ENCODE measurements at regions not wholly inside any gene's neighbourhood (a gene's known extent, or its start where the extent isn't known, plus 50 kb on each side); places are given as distances from the start of the nearest gene placed in this dataset.
"Not testable (repeated sequence)": the region's sequence is repeated elsewhere in the genome, so short reads cannot be mapped to it uniquely, and the experiment has no call there.

GRCh38 chr1:60502506-60502905, 428.9 kb upstream of the C1orf87 start:
- Histone ChIP-seq H3K27me3 (ENCODE audit: insufficient read depth, poor library complexity, severe bottlenecking) (no peaks in the 10 kb centered on the region), H3K4me3 (replicated peaks; ENCODE audit: insufficient read depth, low read length) (no peak overlapping the region), H3K27ac (replicated peaks) (no peak overlapping the region)
- no peak for TF ChIP-seq POLR2AphosphoS5 (IDR thresholded peaks at IDR 0.05; ENCODE audit: low read depth)
- TF ChIP-seq REST (IDR thresholded peaks at IDR 0.05; ENCODE audit: insufficient replicate concordance, low read depth) = no peak
- no peak for TF ChIP-seq SPI1 (IDR thresholded peaks at IDR 0.05; ENCODE audit: borderline replicate concordance, low read depth)
- TF ChIP-seq, protein P1, sequence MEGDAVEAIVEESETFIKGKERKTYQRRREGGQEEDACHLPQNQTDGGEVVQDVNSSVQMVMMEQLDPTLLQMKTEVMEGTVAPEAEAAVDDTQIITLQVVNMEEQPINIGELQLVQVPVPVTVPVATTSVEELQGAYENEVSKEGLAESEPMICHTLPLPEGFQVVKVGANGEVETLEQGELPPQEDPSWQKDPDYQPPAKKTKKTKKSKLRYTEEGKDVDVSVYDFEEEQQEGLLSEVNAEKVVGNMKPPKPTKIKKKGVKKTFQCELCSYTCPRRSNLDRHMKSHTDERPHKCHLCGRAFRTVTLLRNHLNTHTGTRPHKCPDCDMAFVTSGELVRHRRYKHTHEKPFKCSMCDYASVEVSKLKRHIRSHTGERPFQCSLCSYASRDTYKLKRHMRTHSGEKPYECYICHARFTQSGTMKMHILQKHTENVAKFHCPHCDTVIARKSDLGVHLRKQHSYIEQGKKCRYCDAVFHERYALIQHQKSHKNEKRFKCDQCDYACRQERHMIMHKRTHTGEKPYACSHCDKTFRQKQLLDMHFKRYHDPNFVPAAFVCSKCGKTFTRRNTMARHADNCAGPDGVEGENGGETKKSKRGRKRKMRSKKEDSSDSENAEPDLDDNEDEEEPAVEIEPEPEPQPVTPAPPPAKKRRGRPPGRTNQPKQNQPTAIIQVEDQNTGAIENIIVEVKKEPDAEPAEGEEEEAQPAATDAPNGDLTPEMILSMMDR (IDR thresholded peaks at IDR 0.05; ENCODE audit: insufficient read depth, low read length) = no peak
- TF ChIP-seq GABPA (IDR thresholded peaks at IDR 0.05; ENCODE audit: low read depth) = no peak
- DNase-seq (ENCODE audit: low read depth in 1 of 2, low spot score in 1 of 2) = no peak

GRCh38 chr1:60489916-60490480, 416.4 kb upstream of the C1orf87 start:
- not testable (repeated sequence) for H3K27ac ChIP-seq (replicated peaks); H3K4me3 ChIP-seq (replicated peaks; ENCODE audit: insufficient read depth, low read length); DNase-seq (ENCODE audit: low read depth in 1 of 2, low spot score in 1 of 2); H3K27me3 ChIP-seq (ENCODE audit: insufficient read depth, poor library complexity, severe bottlenecking)

- Histone ChIP-seq H3K4me3 (replicated peaks; ENCODE audit: insufficient read depth, low read length) (no peak overlapping the region), H3K27me3 (ENCODE audit: insufficient read depth, poor library complexity, severe bottlenecking) (no peaks in the 10 kb centered on the region), H3K27ac (replicated peaks) (no peak overlapping the region)
- TF ChIP-seq, protein P1 (IDR thresholded peaks at IDR 0.05; ENCODE audit: insufficient read depth, low read length) = no peak
- TF ChIP-seq REST (IDR thresholded peaks at IDR 0.05; ENCODE audit: insufficient replicate concordance, low read depth) = no peak
- TF ChIP-seq POLR2AphosphoS5 (IDR thresholded peaks at IDR 0.05; ENCODE audit: low read depth) = no peak
- no peak for TF ChIP-seq SPI1 (IDR thresholded peaks at IDR 0.05; ENCODE audit: borderline replicate concordance, low read depth)
- TF ChIP-seq GABPA (IDR thresholded peaks at IDR 0.05; ENCODE audit: low read depth) = no peak
- DNase-seq (ENCODE audit: low read depth in 1 of 2, low spot score in 1 of 2) = no peak
Measured at GRCh38 chr1:60488847-60489246, 415.3 kb upstream of the C1orf87 start.

DNA sequence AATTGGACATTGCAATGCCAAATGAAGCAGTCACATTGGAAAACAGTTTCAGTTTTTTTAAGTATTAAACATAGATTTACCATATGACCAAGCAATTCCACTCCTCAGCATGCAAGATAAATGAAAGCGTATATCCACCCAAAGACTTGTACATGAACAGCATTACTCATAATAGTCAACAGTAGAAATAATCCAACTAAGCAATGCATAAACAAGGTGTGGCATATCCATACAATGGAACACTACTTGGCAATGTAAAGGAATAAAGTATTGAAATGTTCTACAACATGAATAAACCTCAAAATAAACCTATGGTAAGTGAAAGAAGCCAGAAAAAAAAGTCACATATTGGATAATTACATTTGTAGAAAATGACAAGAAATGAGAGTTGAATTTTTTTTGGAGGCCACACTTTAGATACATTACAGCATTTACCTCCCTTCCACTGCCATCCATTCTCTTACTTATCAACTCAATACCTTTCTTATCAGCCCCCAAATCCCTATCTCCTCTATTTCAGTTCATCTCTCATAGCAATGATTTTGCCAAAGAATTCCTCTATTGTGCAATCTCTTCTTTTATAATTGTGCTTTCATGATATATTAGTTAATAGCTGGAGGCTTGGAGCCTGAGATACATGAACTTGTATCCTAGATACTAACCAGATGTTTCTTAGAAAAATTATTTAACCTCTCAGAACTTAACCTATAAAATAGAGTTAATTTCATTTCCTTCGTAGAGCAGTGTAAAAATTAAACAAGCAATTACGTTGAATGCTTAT, 414.2 kb upstream of the C1orf87 start:
- no peak for TF ChIP-seq REST (IDR thresholded peaks at IDR 0.05; ENCODE audit: insufficient replicate concordance, low read depth)
- no peak for TF ChIP-seq SPI1 (IDR thresholded peaks at IDR 0.05; ENCODE audit: borderline replicate concordance, low read depth)
- TF ChIP-seq GABPA (IDR thresholded peaks at IDR 0.05; ENCODE audit: low read depth) = no peak
- no peak overlapping the region for H3K27ac ChIP-seq (replicated peaks)
- H3K4me3 ChIP-seq (replicated peaks; ENCODE audit: insufficient read depth, low read length) = no peak overlapping the region
- no peak for DNase-seq (ENCODE audit: low read depth in 1 of 2, low spot score in 1 of 2)
- no peaks in the 10 kb centered on the region for H3K27me3 ChIP-seq (ENCODE audit: insufficient read depth, poor library complexity, severe bottlenecking)

All from HL-60 (cell line).